HG03442 (cell line): ENCODE measurements at regions not wholly inside any gene's neighbourhood (a gene's known extent, or its start where the extent isn't known, plus 50 kb on each side); places are given as distances from the start of the nearest gene placed in this dataset.

Experiments
- ATAC-seq: cut with Tn5 transposase; IDR thresholded peaks from one replicate; pipeline ENCODE4 v1.9.1; 2021; ENCODE audit warnings: mild to moderate bottlenecking, moderate library complexity; ENCODE audit not compliant: unreplicated experiment

- ATAC-seq: no peak
These were observed 72.7 kb upstream of the RGMB start for GRCh38 chr5:98700730-98701129.

GRCh38 chr5:98705841-98706240, 67.6 kb upstream of the RGMB start:
- ATAC-seq: no peak

- no peak for ATAC-seq
These were observed 63.8 kb upstream of the RGMB start for GRCh38 chr5:98709681-98710080.

GRCh38 chr5:98713027-98713426, 60.4 kb upstream of the RGMB start:
- no peak for ATAC-seq

GRCh38 chr5:98713856-98714255, 59.6 kb upstream of the RGMB start:
- no peak for ATAC-seq

GRCh38 chr5:98714710-98715288, 58.7 kb upstream of the RGMB start:
- ATAC-seq: no peak

- no peak for ATAC-seq
These were observed 52.1 kb upstream of the RGMB start for GRCh38 chr5:98721231-98721928.

- no peak for ATAC-seq
These were observed 51.3 kb upstream of the RGMB start for GRCh38 chr5:98722188-98722587.

- no peak for ATAC-seq
These were observed 50.4 kb upstream of the RGMB start for GRCh38 chr5:98723061-98723460.
